ENCODE measurements at regions not wholly inside any gene's neighbourhood (a gene's known extent, or its start where the extent isn't known, plus 50 kb on each side); places are given as distances from the start of the nearest gene placed in this dataset.

DNA sequence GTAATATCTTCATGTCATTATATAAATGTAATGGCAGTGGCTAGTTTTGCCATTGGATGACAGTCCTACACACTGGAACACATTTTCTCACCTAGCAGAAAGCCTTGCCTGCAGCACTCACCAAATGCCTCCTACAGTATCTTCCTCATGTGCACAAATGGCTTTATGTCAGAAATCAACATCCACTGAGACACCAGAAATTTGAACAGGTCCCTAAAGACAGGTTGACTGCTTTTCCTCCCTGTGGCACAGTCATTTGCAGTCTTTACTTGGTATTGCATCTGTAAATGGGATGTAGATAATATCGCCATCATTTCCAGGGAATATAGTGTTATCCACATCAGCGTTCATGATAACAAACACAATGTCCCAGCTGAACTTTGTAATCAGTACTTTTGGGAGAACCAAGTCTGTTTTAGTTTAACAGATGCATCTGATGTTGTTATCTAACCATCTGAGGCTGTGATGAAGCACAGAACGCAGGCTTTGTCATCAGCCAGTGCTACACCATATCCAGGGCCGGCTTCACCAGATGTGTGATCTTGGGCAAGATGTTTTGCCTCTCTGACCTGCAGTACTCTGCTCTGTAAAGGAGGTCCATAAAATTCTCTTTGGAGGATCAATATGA, 83.9 kb upstream of the TAS2R1 start:
- TF ChIP-seq CTCF (conservative IDR thresholded peaks at IDR 0.05; ENCODE audit: low read length) = no peak
- TF ChIP-seq EZH2phosphoT487 (IDR thresholded peaks at IDR 0.05; ENCODE audit: borderline replicate concordance, low read depth, low read length) = no peak
- intact Hi-C loops (cut with micrococcal nuclease; ENCODE audit: unreplicated experiment) = no loop called here
- Histone ChIP-seq H3K4me3 (ENCODE audit: low read depth, low read length, poor library complexity, severe bottlenecking) (no peak overlapping the region), H4K20me1 (ENCODE audit: insufficient read depth, low read length) (no peaks in the 10 kb centered on the region), H3K79me2 (ENCODE audit: insufficient read depth, low read depth, low read length) (no peaks in the 10 kb centered on the region), H3K9me2 (ENCODE audit: insufficient read depth, low read length) (no peaks in the 10 kb centered on the region), H2AFZ (ENCODE audit: low read length) (no peak overlapping the region), H3K36me3 (ENCODE audit: insufficient read depth, low read length) (no peaks in the 10 kb centered on the region), H3K9me3 (ENCODE audit: low read length) (no peaks in the 10 kb centered on the region), H3K4me1 (ENCODE audit: insufficient read depth, low read length, poor library complexity, severe bottlenecking) (peaks cover 6% of the 10 kb centered on the region), H3K4me2 (ENCODE audit: low read length) (no peak overlapping the region), H3K27ac (ENCODE audit: low read depth, low read length, poor library complexity, severe bottlenecking) (no peak overlapping the region)
- ChIA-PET POLR2A (interaction anchor here (0.5 kb wide), 1 partner anchor 337 kb away, joined by 5 read pairs; no protein-coding TSS in a partner anchor), CTCF (ENCODE audit: unreplicated experiment) (no interaction called here)
- no peak for DNase-seq (ENCODE audit: low spot score)
- BruUV-seq (replicated peaks) = no TSS peak

GRCh38 chr5:9713356-9713755, 83.2 kb upstream of the TAS2R1 start:
- no peak overlapping the region for H3K4me3 ChIP-seq (ENCODE audit: low read depth, low read length, poor library complexity, severe bottlenecking)
- H3K9me3 ChIP-seq (ENCODE audit: low read length) = no peaks in the 10 kb centered on the region
- BruUV-seq (replicated peaks) = no TSS peak
- TF ChIP-seq CTCF (conservative IDR thresholded peaks at IDR 0.05; ENCODE audit: low read length) = no peak
- TF ChIP-seq EZH2phosphoT487 (IDR thresholded peaks at IDR 0.05; ENCODE audit: borderline replicate concordance, low read depth, low read length) = no peak
- no peaks in the 10 kb centered on the region for H3K36me3 ChIP-seq (ENCODE audit: insufficient read depth, low read length)
- no peaks in the 10 kb centered on the region for H4K20me1 ChIP-seq (ENCODE audit: insufficient read depth, low read length)
- no peak overlapping the region for H2AFZ ChIP-seq (ENCODE audit: low read length)
- no peaks in the 10 kb centered on the region for H3K79me2 ChIP-seq (ENCODE audit: insufficient read depth, low read depth, low read length)
- no peaks in the 10 kb centered on the region for H3K9me2 ChIP-seq (ENCODE audit: insufficient read depth, low read length)
- no peak overlapping the region for H3K4me2 ChIP-seq (ENCODE audit: low read length)
- intact Hi-C loops (cut with micrococcal nuclease; ENCODE audit: unreplicated experiment) = no loop called here
- H3K27ac ChIP-seq (ENCODE audit: low read depth, low read length, poor library complexity, severe bottlenecking) = no peak overlapping the region
- ChIA-PET CTCF (ENCODE audit: unreplicated experiment) (no interaction called here), POLR2A (no interaction called here)
- peaks cover 6% of the 10 kb centered on the region for H3K4me1 ChIP-seq (ENCODE audit: insufficient read depth, low read length, poor library complexity, severe bottlenecking)
- no peak for DNase-seq (ENCODE audit: low spot score)

DNA sequence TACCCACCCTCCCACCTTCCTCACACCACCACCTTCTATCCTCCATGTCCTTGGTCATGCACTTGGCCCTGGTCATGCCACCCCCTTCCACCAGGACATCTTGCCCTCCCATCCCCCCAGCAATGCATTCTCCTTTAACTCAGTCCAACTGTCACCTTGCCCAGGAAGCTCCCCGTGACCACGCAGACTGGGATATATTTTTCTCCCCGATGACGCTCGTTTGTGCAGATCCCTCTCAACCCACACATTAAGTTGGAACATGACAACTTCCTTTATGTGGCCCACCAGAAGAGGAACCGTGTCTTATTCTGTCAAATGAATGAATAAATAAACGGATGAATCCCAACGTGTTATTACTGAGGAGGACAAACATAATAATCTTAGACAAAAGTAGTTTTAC, 82.8 kb upstream of the TAS2R1 start:
- POLR2A ChIA-PET = no interaction called here
- no TSS peak for BruUV-seq (replicated peaks)
- TF ChIP-seq EZH2phosphoT487 (IDR thresholded peaks at IDR 0.05; ENCODE audit: borderline replicate concordance, low read depth, low read length) (no peak), CTCF (conservative IDR thresholded peaks at IDR 0.05; ENCODE audit: low read length) (no peak)

More for the DNA sequence above, 82.8 kb upstream of the TAS2R1 start:
- Histone ChIP-seq H3K4me3 (ENCODE audit: low read depth, low read length, poor library complexity, severe bottlenecking) (no peak overlapping the region), H3K27ac (ENCODE audit: low read depth, low read length, poor library complexity, severe bottlenecking) (no peak overlapping the region), H3K9me2 (ENCODE audit: insufficient read depth, low read length) (no peaks in the 10 kb centered on the region), H3K79me2 (ENCODE audit: insufficient read depth, low read depth, low read length) (no peaks in the 10 kb centered on the region), H3K36me3 (ENCODE audit: insufficient read depth, low read length) (no peaks in the 10 kb centered on the region), H4K20me1 (ENCODE audit: insufficient read depth, low read length) (no peaks in the 10 kb centered on the region), H3K9me3 (ENCODE audit: low read length) (no peaks in the 10 kb centered on the region), H2AFZ (ENCODE audit: low read length) (no peak overlapping the region), H3K4me2 (ENCODE audit: low read length) (no peak overlapping the region), H3K4me1 (ENCODE audit: insufficient read depth, low read length, poor library complexity, severe bottlenecking) (peaks cover 6% of the 10 kb centered on the region)
- DNase-seq (ENCODE audit: low spot score) = no peak
- CTCF ChIA-PET (ENCODE audit: unreplicated experiment) = no interaction called here
- intact Hi-C loops (cut with micrococcal nuclease; ENCODE audit: unreplicated experiment) = no loop called here
